GM12878 (cell line): ENCODE measurements at regions not wholly inside any gene's neighbourhood (a gene's known extent, or its start where the extent isn't known, plus 50 kb on each side); places are given as distances from the start of the nearest gene placed in this dataset.
A peak's percentile ranks its signal among the peaks of the same experiment; 100 is the strongest.

Experiments
- BACH1 ChIP-seq: fragments of 450-650 bp; IDR thresholded peaks from 2 replicates; pipeline ENCODE4 v1.6.1; 2017; ENCODE audit warnings: mild to moderate bottlenecking, borderline replicate concordance
- BCL3 ChIP-seq: IDR thresholded peaks from 2 replicates; pipeline ENCODE4 v1.6.1; 2011; ENCODE audit warnings: borderline replicate concordance, low read depth, mild to moderate bottlenecking, moderate library complexity, low read length; ENCODE audit not compliant: insufficient read depth, poor library complexity, severe bottlenecking
- CREM ChIP-seq: IDR thresholded peaks from 2 replicates; pipeline ENCODE4 v1.6.1; 2014; ENCODE audit warnings: antibody characterized with exemption, low read depth
- CUX1 ChIP-seq: IDR thresholded peaks from 2 replicates; pipeline ENCODE4 v1.6.1; 2012; ENCODE audit warnings: improper control_type of control experiment, low read depth, low read length; ENCODE audit not compliant: insufficient replicate concordance
- HDGF ChIP-seq: fragments of 450-650 bp; IDR thresholded peaks from 2 replicates; pipeline ENCODE4 v1.6.1; 2016; ENCODE audit warnings: antibody characterized with exemption
- NBN ChIP-seq: fragments of 450-650 bp; IDR thresholded peaks from 2 replicates; pipeline ENCODE4 v1.6.1; 2016
- NR2F1 ChIP-seq: fragments of 450-650 bp; conservative IDR thresholded peaks from 2 replicates; pipeline ENCODE4 v1.6.1; 2017; ENCODE audit warnings: mild to moderate bottlenecking
- NRF1 ChIP-seq: conservative IDR thresholded peaks from 2 replicates; pipeline ENCODE4 v1.6.1; 2011; ENCODE audit warnings: mild to moderate bottlenecking, low read depth, low read length, improper control_type of control experiment
- SREBF1 ChIP-seq: IDR thresholded peaks from 2 replicates; pipeline ENCODE4 v1.6.1; 2012; ENCODE audit warnings: mild to moderate bottlenecking, low read length
- ZBED1 ChIP-seq: IDR thresholded peaks from 2 replicates; pipeline ENCODE4 v1.6.1; 2016; ENCODE audit warnings: borderline replicate concordance
- ZSCAN29 ChIP-seq: fragments of 450-650 bp; IDR thresholded peaks from 2 replicates; pipeline ENCODE4 v1.6.1; 2017; ENCODE audit warnings: mild to moderate bottlenecking, moderate library complexity

GRCh38 chr21:25176637-25177412 lies 430.5 kb downstream of the MRPL39 start (continued):
- TF ChIP-seq CUX1 (peak; percentile 47), HDGF (no peak), NRF1 (no peak), BACH1 (peak; percentile 78; the same call in 1 of the 2 replicates), ZSCAN29 (no peak), NBN (no peak), CREM (peak; percentile 74), SREBF1 (peak; percentile 90), NR2F1 (peak; percentile 90), ZBED1 (no peak), BCL3 (peak; percentile 60)
